ENCODE measurements at regions not wholly inside any gene's neighbourhood (a gene's known extent, or its start where the extent isn't known, plus 50 kb on each side); places are given as distances from the start of the nearest gene placed in this dataset.
A peak's percentile ranks its signal among the peaks of the same experiment; 100 is the strongest.

DNA sequence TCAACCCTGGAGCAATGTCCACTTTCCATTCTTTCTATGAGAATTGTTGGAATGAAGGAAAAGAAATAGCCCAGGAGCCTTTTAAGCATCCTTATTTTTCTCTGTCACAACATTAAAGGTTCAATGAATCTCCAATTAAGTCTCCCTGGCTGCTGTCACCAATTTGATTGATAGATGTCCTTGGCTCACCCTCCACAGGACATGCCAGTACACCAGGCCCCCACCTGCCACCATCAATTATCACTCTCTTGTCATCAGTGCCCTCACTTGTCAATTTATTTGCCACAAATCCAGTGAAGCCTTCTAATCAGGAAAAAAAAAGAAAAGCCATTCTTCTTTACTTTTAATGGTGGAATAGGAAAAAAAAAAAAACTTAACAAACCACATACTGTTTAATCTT is 453.6 kb downstream of the CENPC start (continued):
- TF ChIP-seq MXI1 (IDR thresholded peaks at IDR 0.05; ENCODE audit: borderline replicate concordance, low read depth, low read length), result no peak

DNA sequence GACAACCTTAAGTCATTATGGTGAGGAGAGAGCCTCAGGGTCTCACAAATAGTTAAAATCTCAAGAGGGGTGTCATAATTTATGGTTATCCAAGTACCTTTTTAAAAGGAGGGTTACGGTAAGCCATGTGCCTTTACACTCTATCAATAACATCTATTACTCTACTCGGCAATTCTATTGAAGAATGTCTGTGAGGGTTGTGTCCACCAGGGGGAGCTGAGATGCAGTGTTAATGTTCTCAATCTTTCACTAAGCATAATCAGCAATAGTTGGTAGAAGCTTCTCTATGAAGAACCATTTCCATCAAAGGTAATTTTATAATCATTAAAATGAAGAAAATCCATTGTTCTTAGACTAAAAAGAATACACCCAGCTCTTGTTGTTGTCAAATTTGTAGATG is 457.4 kb downstream of the CENPC start:
- no peaks in the 10 kb centered on the region for H3K4me1 ChIP-seq (ENCODE audit: insufficient read depth, low read length)
- ChIA-PET CTCF (ENCODE audit: low intra/inter-chr PET ratio, low total read pairs) (interaction anchor here (2.1 kb wide), 1 partner anchor 239 kb away, joined by 22 read pairs; no protein-coding TSS in a partner anchor), POLR2A (no interaction called here)
- H3K9me3 ChIP-seq (ENCODE audit: low read length), result no peaks in the 10 kb centered on the region
- no peaks in the 10 kb centered on the region for H3K36me3 ChIP-seq (replicated peaks in 1 of 2; ENCODE audit: control insufficient read depth in 1 of 2, insufficient read depth in 2 of 2, low read length in 2 of 2)
- intact Hi-C loops (cut with micrococcal nuclease; ENCODE audit: unreplicated experiment), result loop anchor here (1.0 kb wide), 1 partner anchor 239 kb away; no protein-coding TSS in a partner anchor
- in situ Hi-C loops (cut with HindIII; ENCODE audit: extremely low pct_ligation_motif_present, low pct_unique_long_range_greater_than_20kb), result no loop called here
- TF ChIP-seq, protein P1, sequence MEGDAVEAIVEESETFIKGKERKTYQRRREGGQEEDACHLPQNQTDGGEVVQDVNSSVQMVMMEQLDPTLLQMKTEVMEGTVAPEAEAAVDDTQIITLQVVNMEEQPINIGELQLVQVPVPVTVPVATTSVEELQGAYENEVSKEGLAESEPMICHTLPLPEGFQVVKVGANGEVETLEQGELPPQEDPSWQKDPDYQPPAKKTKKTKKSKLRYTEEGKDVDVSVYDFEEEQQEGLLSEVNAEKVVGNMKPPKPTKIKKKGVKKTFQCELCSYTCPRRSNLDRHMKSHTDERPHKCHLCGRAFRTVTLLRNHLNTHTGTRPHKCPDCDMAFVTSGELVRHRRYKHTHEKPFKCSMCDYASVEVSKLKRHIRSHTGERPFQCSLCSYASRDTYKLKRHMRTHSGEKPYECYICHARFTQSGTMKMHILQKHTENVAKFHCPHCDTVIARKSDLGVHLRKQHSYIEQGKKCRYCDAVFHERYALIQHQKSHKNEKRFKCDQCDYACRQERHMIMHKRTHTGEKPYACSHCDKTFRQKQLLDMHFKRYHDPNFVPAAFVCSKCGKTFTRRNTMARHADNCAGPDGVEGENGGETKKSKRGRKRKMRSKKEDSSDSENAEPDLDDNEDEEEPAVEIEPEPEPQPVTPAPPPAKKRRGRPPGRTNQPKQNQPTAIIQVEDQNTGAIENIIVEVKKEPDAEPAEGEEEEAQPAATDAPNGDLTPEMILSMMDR (CRISPR knock-in tag; IDR thresholded peaks at IDR 0.05), result peak; percentile 67
- TF ChIP-seq STAG1 (CRISPR knock-in tag; IDR thresholded peaks at IDR 0.05), result peak; percentile 50
- no peak for TF ChIP-seq SIN3B (IDR thresholded peaks at IDR 0.05; ENCODE audit: low read length)
- TF ChIP-seq SMC3 (IDR thresholded peaks at IDR 0.05; ENCODE audit: low read length), result peak; percentile 75
- TF ChIP-seq TBX3 (IDR thresholded peaks at IDR 0.05; ENCODE audit: borderline replicate concordance), result no peak
- H3K4me3 ChIP-seq (replicated peaks in 1 of 3; ENCODE audit: insufficient read depth in 1 of 3, low read depth in 2 of 3, low read length in 3 of 3), result no peak overlapping the region
- no peaks in the 10 kb centered on the region for H3K27me3 ChIP-seq (ENCODE audit: control insufficient read depth in 1 of 2, insufficient read depth in 2 of 2, low read length in 2 of 2)
- H2AFZ ChIP-seq (ENCODE audit: low read length), result no peak overlapping the region
- H3K79me2 ChIP-seq (ENCODE audit: insufficient read depth, low read length), result no peaks in the 10 kb centered on the region
- DNase-seq (ENCODE audit: low spot score) (peak; percentile 27), ATAC-seq (peak; percentile 49; the same call in 1 of the 3 replicates), FAIRE-seq (peak; percentile 48)
- no peak overlapping the region for H3K4me2 ChIP-seq (ENCODE audit: low read depth, low read length)
- no peak overlapping the region for H3K9ac ChIP-seq (ENCODE audit: insufficient read depth, low read depth, low read length)
- no peaks in the 10 kb centered on the region for H4K20me1 ChIP-seq (ENCODE audit: insufficient read depth, low read length)
- BruUV-seq (replicated peaks), result no TSS peak
- H3K27ac ChIP-seq (ENCODE audit: extremely low read length, insufficient read depth, low read length), result no peak overlapping the region
- 6% methylated on average over 2 of the region's 2 CpGs for WGBS (ENCODE audit: low lambda C conversion rate)

DNA sequence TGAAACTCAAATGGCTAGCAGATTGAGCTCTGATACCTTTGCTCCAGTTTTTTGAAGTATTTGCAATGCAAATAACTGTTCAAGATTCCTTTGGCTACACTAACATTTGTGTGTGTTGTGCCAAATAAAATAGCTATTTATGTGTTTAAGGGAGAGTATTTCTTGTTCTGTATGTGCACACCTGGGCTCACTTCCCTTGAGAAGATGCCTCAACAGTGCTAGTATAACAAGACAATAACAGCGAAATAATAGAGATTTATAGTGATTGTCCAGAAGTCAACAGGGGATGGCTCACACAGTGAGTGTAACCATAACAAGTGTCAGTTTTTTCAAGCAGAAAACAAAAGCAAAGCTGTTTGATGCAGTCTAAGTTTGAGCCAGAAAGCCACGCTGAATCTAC is 460.5 kb downstream of the CENPC start:
- no peaks in the 10 kb centered on the region for H4K20me1 ChIP-seq (ENCODE audit: insufficient read depth, low read length)
- H3K4me3 ChIP-seq (replicated peaks in 1 of 3; ENCODE audit: insufficient read depth in 1 of 3, low read depth in 2 of 3, low read length in 3 of 3), result no peak overlapping the region
- no peak overlapping the region for H3K27ac ChIP-seq (ENCODE audit: extremely low read length, insufficient read depth, low read length)
- in situ Hi-C loops (cut with HindIII; ENCODE audit: extremely low pct_ligation_motif_present, low pct_unique_long_range_greater_than_20kb), result no loop called here
- 3% methylated on average over 2 of the region's 2 CpGs for WGBS (ENCODE audit: low lambda C conversion rate)
- DNase-seq (ENCODE audit: low spot score) (no peak), ATAC-seq (no peak), FAIRE-seq (no peak)
- H3K4me1 ChIP-seq (ENCODE audit: insufficient read depth, low read length), result no peaks in the 10 kb centered on the region
- H3K36me3 ChIP-seq (replicated peaks in 1 of 2; ENCODE audit: control insufficient read depth in 1 of 2, insufficient read depth in 2 of 2, low read length in 2 of 2), result no peaks in the 10 kb centered on the region
- intact Hi-C loops (cut with micrococcal nuclease; ENCODE audit: unreplicated experiment), result no loop called here
- BruUV-seq (replicated peaks), result no TSS peak
- no peak overlapping the region for H2AFZ ChIP-seq (ENCODE audit: low read length)
- ChIA-PET POLR2A (no interaction called here), CTCF (ENCODE audit: low intra/inter-chr PET ratio, low total read pairs) (no interaction called here)
- H3K9me3 ChIP-seq (ENCODE audit: low read length), result no peaks in the 10 kb centered on the region
- H3K79me2 ChIP-seq (ENCODE audit: insufficient read depth, low read length), result no peaks in the 10 kb centered on the region
- no peaks in the 10 kb centered on the region for H3K27me3 ChIP-seq (ENCODE audit: control insufficient read depth in 1 of 2, insufficient read depth in 2 of 2, low read length in 2 of 2)
- no peak overlapping the region for H3K4me2 ChIP-seq (ENCODE audit: low read depth, low read length)
- no peak overlapping the region for H3K9ac ChIP-seq (ENCODE audit: insufficient read depth, low read depth, low read length)
- TF ChIP-seq, protein P2, sequence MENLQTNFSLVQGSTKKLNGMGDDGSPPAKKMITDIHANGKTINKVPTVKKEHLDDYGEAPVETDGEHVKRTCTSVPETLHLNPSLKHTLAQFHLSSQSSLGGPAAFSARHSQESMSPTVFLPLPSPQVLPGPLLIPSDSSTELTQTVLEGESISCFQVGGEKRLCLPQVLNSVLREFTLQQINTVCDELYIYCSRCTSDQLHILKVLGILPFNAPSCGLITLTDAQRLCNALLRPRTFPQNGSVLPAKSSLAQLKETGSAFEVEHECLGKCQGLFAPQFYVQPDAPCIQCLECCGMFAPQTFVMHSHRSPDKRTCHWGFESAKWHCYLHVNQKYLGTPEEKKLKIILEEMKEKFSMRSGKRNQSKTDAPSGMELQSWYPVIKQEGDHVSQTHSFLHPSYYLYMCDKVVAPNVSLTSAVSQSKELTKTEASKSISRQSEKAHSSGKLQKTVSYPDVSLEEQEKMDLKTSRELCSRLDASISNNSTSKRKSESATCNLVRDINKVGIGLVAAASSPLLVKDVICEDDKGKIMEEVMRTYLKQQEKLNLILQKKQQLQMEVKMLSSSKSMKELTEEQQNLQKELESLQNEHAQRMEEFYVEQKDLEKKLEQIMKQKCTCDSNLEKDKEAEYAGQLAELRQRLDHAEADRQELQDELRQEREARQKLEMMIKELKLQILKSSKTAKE (CRISPR knock-in tag; IDR thresholded peaks at IDR 0.05; ENCODE audit: borderline replicate concordance), result no peak
- TF ChIP-seq PRPF4 (IDR thresholded peaks at IDR 0.05; ENCODE audit: low read depth, low read length, poor library complexity, severe bottlenecking) (no peak), ZNF441 (CRISPR knock-in tag; IDR thresholded peaks at IDR 0.05; ENCODE audit: borderline replicate concordance) (no peak)
- TF ChIP-seq, protein P3, sequence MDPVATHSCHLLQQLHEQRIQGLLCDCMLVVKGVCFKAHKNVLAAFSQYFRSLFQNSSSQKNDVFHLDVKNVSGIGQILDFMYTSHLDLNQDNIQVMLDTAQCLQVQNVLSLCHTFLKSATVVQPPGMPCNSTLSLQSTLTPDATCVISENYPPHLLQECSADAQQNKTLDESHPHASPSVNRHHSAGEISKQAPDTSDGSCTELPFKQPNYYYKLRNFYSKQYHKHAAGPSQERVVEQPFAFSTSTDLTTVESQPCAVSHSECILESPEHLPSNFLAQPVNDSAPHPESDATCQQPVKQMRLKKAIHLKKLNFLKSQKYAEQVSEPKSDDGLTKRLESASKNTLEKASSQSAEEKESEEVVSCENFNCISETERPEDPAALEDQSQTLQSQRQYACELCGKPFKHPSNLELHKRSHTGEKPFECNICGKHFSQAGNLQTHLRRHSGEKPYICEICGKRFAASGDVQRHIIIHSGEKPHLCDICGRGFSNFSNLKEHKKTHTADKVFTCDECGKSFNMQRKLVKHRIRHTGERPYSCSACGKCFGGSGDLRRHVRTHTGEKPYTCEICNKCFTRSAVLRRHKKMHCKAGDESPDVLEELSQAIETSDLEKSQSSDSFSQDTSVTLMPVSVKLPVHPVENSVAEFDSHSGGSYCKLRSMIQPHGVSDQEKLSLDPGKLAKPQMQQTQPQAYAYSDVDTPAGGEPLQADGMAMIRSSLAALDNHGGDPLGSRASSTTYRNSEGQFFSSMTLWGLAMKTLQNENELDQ (CRISPR knock-in tag; IDR thresholded peaks at IDR 0.05; ENCODE audit: borderline replicate concordance), result no peak

Measured in HepG2 (cell line).